GM10266 (cell line): ENCODE measurements at regions not wholly inside any gene's neighbourhood (a gene's known extent, or its start where the extent isn't known, plus 50 kb on each side); places are given as distances from the start of the nearest gene placed in this dataset.

Source experiments
- DNase-seq: peaks from one replicate; pipeline ENCODE4 v3.0.0; 2012; ENCODE audit errors: extremely low spot score
- TF ChIP-seq, protein P1 (sequence below): IDR thresholded peaks from 2 replicates; pipeline ENCODE4 v1.5.1; 2012; ENCODE audit warnings: mild to moderate bottlenecking, low read depth; ENCODE audit not compliant: control insufficient read depth, insufficient read depth; ENCODE audit errors: missing control alignments

DNA sequence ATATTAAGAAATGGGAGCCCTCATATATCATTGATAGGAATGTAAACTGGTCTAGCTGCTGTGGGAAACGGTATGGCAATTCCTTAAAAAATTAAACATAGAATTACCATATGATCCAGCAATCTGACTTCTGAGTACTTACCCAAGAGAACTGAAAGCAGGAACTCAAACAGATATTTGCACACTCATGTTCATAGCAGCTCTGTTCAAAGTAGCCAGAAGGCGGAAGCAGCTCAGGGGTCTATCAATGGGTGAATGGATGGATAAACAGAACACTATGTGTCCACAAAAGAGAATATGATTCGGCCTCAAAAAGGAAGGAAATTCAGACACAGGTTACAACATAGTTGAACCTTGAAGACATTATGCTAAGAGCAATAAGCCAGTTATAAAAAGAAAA is 135.7 kb upstream of the NDUFV2 start:
- TF ChIP-seq, protein P1, sequence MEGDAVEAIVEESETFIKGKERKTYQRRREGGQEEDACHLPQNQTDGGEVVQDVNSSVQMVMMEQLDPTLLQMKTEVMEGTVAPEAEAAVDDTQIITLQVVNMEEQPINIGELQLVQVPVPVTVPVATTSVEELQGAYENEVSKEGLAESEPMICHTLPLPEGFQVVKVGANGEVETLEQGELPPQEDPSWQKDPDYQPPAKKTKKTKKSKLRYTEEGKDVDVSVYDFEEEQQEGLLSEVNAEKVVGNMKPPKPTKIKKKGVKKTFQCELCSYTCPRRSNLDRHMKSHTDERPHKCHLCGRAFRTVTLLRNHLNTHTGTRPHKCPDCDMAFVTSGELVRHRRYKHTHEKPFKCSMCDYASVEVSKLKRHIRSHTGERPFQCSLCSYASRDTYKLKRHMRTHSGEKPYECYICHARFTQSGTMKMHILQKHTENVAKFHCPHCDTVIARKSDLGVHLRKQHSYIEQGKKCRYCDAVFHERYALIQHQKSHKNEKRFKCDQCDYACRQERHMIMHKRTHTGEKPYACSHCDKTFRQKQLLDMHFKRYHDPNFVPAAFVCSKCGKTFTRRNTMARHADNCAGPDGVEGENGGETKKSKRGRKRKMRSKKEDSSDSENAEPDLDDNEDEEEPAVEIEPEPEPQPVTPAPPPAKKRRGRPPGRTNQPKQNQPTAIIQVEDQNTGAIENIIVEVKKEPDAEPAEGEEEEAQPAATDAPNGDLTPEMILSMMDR = no peak

DNA sequence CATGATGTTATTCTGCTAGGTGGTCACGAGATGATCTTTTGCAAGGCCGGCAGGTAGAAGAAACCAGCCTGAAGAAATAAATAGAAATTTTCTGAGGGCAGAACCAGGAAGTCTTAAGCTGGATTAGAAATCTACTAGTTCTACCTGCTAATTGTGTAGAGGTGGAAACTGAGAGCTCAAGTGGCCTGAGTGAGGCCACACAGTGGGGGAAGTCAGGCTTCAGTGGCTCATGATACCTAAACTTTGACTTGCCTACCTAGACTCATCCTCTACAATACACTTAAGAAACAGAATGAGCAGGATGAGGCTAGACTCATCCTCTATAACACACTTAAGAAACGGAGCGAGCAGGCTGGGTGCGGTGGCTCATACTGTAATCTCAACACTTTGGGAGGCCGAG is 134.9 kb upstream of the NDUFV2 start:
- TF ChIP-seq, protein P1 = no peak

More for the DNA sequence above, 135.7 kb upstream of the NDUFV2 start:
- no peak for DNase-seq

DNA sequence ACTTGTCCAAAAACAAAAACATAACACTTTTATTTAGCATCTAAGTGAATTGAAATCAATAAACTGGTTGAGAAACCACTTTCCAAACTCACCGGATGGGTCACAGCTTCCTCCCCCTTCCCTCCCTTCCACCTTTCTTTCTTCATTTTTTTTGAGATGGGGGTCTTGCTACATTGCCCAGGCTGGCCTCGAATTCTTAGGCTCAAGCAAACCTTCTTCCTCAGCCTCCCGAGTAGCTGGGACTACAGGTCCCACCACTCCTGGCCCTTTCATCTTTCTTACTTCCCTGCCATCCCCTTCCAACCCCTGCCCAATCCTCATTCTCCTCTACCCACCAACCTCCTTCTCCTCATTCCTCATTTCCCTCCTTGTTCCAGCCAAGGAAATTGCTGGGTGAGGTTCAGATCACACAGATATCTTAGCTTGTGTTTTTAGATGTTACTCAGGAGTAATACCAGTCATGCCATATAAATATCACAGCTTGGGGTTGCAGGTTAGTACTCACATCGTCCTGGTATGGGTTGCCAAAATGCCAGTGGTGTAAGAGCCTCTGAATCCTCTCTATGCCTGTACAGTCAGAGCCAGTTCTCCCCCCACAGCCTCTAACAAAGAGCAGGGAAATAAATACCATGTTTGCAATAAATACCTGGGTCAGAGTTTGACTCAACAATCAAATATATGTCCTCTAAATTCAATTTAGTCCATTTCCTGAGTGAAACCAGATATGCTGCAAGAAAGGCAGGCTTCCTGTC is 132.7 kb upstream of the NDUFV2 start:
- TF ChIP-seq, protein P1 = no peak
- DNase-seq = no peak

More for the DNA sequence above, 134.9 kb upstream of the NDUFV2 start:
- DNase-seq = no peak

DNA sequence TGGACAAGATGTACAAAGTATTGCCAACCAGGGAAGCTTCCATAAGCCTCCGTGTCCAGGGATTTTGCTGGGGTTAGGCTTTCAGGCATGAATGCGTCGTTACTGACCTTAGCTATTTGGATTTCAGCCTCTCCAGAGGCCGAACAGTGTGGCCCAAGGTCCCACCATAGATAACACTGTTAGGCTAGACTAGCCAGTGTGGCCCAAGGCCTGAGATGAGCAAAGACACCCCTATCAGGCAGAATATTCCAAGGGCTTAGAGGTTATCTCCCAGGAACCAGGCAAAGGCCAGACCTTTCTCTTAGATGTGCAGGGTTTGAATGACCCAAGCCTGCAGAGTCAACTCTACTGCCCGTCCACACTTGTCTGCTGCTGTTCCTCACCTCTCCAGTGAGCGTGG is 131.7 kb upstream of the NDUFV2 start:
- no peak for DNase-seq
- TF ChIP-seq, protein P1 = no peak

DNA sequence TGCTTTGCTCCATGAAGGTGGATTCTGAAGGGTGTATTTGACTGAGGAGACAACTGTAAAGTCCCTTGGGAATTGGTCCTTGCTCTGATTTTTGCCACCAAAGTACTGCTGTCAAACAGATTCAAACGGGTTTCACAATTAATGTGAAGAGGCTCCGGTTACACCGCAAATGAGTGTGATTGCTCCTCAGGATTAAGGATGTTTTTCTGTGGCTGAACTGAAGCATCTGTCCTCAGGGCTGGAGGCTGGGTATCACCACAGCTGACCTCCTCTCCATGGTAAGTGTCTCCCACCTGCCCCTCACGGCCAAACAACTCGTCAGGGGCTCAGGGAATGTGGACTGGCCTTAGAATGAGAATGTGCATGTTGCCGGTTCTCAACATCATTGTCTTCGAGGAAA is 130.4 kb upstream of the NDUFV2 start:
- TF ChIP-seq, protein P1 = no peak
- DNase-seq = no peak

DNA sequence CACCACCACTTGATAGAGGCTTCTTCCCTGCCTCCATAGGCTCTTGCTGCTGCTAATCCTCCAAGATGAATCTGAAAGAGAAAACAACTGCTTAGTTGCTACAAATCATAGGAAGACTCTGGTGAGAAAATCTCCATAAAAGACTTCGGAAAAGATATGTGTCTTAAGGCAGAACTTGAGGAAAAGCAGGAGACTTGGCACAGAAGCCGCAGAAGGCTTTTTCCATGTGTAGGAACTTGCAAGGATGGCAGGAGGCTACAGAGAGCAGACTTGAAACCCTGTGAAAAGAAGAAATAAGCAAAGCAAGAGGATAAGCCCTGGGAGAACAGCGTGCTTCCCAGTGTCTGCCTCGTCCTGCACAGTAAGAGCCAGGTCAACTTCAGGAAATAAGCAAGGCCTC is 128.2 kb upstream of the NDUFV2 start:
- TF ChIP-seq, protein P1 = no peak
- no peak for DNase-seq

DNA sequence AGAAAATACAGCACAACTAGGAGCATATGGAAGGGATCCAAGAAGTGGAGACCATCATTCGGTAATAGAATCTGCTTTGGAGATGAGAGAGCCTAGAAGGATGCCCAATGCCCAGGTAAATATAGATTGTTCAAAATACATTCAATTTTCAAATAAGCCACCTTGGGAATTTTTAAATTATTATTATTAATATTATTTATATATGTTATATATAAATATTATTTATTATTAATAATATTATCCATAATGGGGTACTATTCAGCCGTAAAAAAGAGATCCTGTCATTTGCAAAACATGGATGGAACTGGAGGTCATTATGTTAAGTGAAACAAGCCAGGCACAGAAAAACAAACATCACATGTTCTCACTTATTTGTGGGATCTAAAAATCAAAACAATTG is 127.8 kb upstream of the NDUFV2 start:
- TF ChIP-seq, protein P1 = no peak
- no peak for DNase-seq
